ENCODE measurements at regions not wholly inside any gene's neighbourhood (a gene's known extent, or its start where the extent isn't known, plus 50 kb on each side); places are given as distances from the start of the nearest gene placed in this dataset.

DNA sequence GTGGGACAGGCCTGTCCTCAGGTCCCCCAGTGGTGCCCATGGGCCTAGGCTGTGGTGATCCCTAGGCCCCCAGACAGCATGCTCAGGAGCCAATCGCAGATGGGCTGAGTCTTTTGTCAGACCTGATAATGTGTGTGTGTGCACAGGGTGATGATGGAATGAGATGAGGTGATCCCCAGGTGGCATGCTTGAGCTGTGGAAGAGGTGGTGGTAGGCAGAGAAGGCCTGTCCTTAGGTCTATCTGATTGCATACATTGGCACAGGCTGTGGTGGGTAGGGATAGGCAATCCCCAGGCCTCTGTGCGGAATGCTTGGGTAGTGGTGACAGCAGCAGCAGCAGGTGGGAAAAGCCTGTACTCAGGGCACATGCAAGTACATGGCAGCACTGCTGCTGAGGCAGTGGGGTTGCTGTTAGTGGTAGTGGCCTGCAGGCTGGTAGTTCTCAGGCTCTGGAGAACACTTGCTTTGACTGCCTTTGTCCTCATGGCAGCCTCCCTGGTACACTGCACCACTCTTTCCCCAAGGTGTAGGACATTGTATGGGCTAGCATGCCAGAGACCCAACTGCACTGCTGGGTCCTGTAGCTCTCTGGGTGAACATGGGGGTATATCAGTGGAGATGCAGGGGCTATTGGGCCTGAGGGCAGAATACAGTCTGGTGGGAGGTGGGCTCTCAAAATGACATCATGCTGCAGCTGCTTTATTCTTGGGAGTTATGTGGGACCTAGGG, 260.9 kb upstream of the PLPP4 start:
- WGBS (ENCODE audit: low lambda C conversion rate), result 67% methylated on average over 2 of the region's 2 CpGs

DNA sequence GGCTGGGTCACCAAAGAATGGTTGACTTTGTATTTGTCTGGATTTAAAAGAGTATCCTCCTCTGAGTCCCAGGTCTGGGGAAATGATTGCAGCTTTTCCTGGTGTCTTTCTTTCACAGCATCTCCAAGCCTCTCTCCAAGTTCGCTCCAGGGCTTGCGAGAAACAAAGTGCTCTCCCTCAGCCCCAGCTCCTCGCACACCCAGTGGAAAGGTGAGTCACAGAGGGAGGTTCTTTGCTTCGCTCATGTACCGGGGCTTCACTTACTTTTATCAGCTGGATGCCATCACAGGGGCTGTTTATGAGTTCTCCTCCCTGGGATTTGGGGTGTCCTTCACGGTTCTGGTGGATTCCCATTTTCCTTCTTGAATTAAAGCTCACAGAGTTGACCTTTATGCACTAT, 252.2 kb upstream of the PLPP4 start:
- TF ChIP-seq POLR2AphosphoS5 (IDR thresholded peaks at IDR 0.05; ENCODE audit: low read depth, low read length) (no peak), TAF1 (IDR thresholded peaks at IDR 0.05; ENCODE audit: borderline replicate concordance, low read depth, low read length) (no peak), NFIC (IDR thresholded peaks at IDR 0.05; ENCODE audit: borderline replicate concordance) (no peak), RFX5 (IDR thresholded peaks at IDR 0.05; ENCODE audit: low read length) (no peak), FOXJ3 (CRISPR knock-in tag; IDR thresholded peaks at IDR 0.05) (no peak), NRF1 (IDR thresholded peaks at IDR 0.05; ENCODE audit: low read depth, low read length) (no peak), CHD2 (IDR thresholded peaks at IDR 0.05; ENCODE audit: low read length, partially characterized antibody) (no peak), FOSL2 (IDR thresholded peaks at IDR 0.05; ENCODE audit: borderline replicate concordance, low read depth) (no peak), TCF12 (IDR thresholded peaks at IDR 0.05) (no peak), SMC3 (IDR thresholded peaks at IDR 0.05; ENCODE audit: low read depth, low read length) (no peak), SIN3A (IDR thresholded peaks at IDR 0.05; ENCODE audit: borderline replicate concordance, low read depth, low read length) (no peak)
- TF ChIP-seq, protein P1, sequence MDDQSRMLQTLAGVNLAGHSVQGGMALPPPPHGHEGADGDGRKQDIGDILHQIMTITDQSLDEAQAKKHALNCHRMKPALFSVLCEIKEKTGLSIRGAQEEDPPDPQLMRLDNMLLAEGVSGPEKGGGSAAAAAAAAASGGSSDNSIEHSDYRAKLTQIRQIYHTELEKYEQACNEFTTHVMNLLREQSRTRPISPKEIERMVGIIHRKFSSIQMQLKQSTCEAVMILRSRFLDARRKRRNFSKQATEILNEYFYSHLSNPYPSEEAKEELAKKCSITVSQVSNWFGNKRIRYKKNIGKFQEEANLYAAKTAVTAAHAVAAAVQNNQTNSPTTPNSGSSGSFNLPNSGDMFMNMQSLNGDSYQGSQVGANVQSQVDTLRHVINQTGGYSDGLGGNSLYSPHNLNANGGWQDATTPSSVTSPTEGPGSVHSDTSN (IDR thresholded peaks at IDR 0.05), result no peak
- TF ChIP-seq, protein P2, sequence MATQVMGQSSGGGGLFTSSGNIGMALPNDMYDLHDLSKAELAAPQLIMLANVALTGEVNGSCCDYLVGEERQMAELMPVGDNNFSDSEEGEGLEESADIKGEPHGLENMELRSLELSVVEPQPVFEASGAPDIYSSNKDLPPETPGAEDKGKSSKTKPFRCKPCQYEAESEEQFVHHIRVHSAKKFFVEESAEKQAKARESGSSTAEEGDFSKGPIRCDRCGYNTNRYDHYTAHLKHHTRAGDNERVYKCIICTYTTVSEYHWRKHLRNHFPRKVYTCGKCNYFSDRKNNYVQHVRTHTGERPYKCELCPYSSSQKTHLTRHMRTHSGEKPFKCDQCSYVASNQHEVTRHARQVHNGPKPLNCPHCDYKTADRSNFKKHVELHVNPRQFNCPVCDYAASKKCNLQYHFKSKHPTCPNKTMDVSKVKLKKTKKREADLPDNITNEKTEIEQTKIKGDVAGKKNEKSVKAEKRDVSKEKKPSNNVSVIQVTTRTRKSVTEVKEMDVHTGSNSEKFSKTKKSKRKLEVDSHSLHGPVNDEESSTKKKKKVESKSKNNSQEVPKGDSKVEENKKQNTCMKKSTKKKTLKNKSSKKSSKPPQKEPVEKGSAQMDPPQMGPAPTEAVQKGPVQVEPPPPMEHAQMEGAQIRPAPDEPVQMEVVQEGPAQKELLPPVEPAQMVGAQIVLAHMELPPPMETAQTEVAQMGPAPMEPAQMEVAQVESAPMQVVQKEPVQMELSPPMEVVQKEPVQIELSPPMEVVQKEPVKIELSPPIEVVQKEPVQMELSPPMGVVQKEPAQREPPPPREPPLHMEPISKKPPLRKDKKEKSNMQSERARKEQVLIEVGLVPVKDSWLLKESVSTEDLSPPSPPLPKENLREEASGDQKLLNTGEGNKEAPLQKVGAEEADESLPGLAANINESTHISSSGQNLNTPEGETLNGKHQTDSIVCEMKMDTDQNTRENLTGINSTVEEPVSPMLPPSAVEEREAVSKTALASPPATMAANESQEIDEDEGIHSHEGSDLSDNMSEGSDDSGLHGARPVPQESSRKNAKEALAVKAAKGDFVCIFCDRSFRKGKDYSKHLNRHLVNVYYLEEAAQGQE (IDR thresholded peaks at IDR 0.05; ENCODE audit: low read depth, low read length), result no peak
- TF ChIP-seq, protein P3, sequence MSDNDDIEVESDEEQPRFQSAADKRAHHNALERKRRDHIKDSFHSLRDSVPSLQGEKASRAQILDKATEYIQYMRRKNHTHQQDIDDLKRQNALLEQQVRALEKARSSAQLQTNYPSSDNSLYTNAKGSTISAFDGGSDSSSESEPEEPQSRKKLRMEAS (IDR thresholded peaks at IDR 0.05; ENCODE audit: low read depth), result no peak
- TF ChIP-seq, protein P4, sequence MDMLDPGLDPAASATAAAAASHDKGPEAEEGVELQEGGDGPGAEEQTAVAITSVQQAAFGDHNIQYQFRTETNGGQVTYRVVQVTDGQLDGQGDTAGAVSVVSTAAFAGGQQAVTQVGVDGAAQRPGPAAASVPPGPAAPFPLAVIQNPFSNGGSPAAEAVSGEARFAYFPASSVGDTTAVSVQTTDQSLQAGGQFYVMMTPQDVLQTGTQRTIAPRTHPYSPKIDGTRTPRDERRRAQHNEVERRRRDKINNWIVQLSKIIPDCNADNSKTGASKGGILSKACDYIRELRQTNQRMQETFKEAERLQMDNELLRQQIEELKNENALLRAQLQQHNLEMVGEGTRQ (IDR thresholded peaks at IDR 0.05; ENCODE audit: borderline replicate concordance, low read depth, low read length), result no peak
- WGBS (ENCODE audit: low lambda C conversion rate), result 33% methylated on average over 4 of the region's 6 CpGs
- no peak for DNase-seq
- Histone ChIP-seq H3F3A (replicated peaks; ENCODE audit: insufficient read depth) (no peaks in the 10 kb centered on the region), H3K36me3 (replicated peaks in 1 of 2; ENCODE audit: control insufficient read depth in 1 of 2, insufficient read depth in 2 of 2, low read length in 1 of 2) (no peaks in the 10 kb centered on the region), H3K9me2 (no peaks in the 10 kb centered on the region), H2AFZ (ENCODE audit: low read depth) (no peak overlapping the region), H3K27ac (ENCODE audit: low read depth in 2 of 2, low read length in 1 of 2) (no peak overlapping the region), H3K27me3 (ENCODE audit: insufficient read depth) (no peaks in the 10 kb centered on the region), H3K4me3 (ENCODE audit: low read depth in 2 of 2, low read length in 1 of 2) (no peak overlapping the region), H3K79me2 (ENCODE audit: insufficient read depth) (no peaks in the 10 kb centered on the region), H3K4me1 (ENCODE audit: control insufficient read depth in 1 of 2, insufficient read depth in 2 of 2, low read depth in 1 of 2, low read length in 1 of 2) (no peaks in the 10 kb centered on the region; a peak in 1 of 4 replicates), H3K9me3 (no peaks in the 10 kb centered on the region), H3K9ac (no peak overlapping the region), H4K20me1 (ENCODE audit: insufficient read depth) (no peaks in the 10 kb centered on the region), H3K4me2 (no peak overlapping the region)
- ChIA-PET POLR2A (no interaction called here), CTCF (interaction anchor here (0.7 to 2.1 kb wide), 3 partner anchors 18 to 132 kb away, joined by 3 to 7 read pairs (median 3); no protein-coding TSS in a partner anchor)

More for the DNA sequence above, 260.9 kb upstream of the PLPP4 start:
- H3K4me1 ChIP-seq (ENCODE audit: control insufficient read depth in 1 of 2, insufficient read depth in 2 of 2, low read depth in 1 of 2, low read length in 1 of 2), result no peaks in the 10 kb centered on the region
- H4K20me1 ChIP-seq (ENCODE audit: insufficient read depth), result no peaks in the 10 kb centered on the region
- TF ChIP-seq POLR2AphosphoS5 (IDR thresholded peaks at IDR 0.05; ENCODE audit: low read depth, low read length) (no peak), EP300 (IDR thresholded peaks at IDR 0.05; ENCODE audit: borderline replicate concordance in 1 of 2, low read depth in 1 of 2, low read length in 1 of 2) (no peak), TEAD4 (IDR thresholded peaks at IDR 0.05; ENCODE audit: borderline replicate concordance, insufficient read depth) (no peak), NRF1 (IDR thresholded peaks at IDR 0.05; ENCODE audit: low read depth, low read length) (no peak)
- no peaks in the 10 kb centered on the region for H3K36me3 ChIP-seq (replicated peaks in 1 of 2; ENCODE audit: control insufficient read depth in 1 of 2, insufficient read depth in 2 of 2, low read length in 1 of 2)
- H3K4me3 ChIP-seq (ENCODE audit: low read depth in 2 of 2, low read length in 1 of 2), result no peak overlapping the region
- ChIA-PET POLR2A (no interaction called here), CTCF (no interaction called here)
- H2AFZ ChIP-seq (ENCODE audit: low read depth), result no peak overlapping the region
- H3K9me3 ChIP-seq, result no peaks in the 10 kb centered on the region
- no peaks in the 10 kb centered on the region for H3K79me2 ChIP-seq (ENCODE audit: insufficient read depth)
- no peaks in the 10 kb centered on the region for H3K27me3 ChIP-seq (ENCODE audit: insufficient read depth)
- no peaks in the 10 kb centered on the region for H3K9me2 ChIP-seq
- H3F3A ChIP-seq (replicated peaks; ENCODE audit: insufficient read depth), result no peaks in the 10 kb centered on the region
- DNase-seq, result no peak
- H3K9ac ChIP-seq, result no peak overlapping the region
- no peak overlapping the region for H3K27ac ChIP-seq (ENCODE audit: low read depth in 2 of 2, low read length in 1 of 2)
- no peak overlapping the region for H3K4me2 ChIP-seq
